ENCODE measurements at regions not wholly inside any gene's neighbourhood (a gene's known extent, or its start where the extent isn't known, plus 50 kb on each side); places are given as distances from the start of the nearest gene placed in this dataset.

- TF ChIP-seq EZH2 (IDR thresholded peaks at IDR 0.05; ENCODE audit: insufficient read depth, poor library complexity, severe bottlenecking) (no peak), EZH2phosphoT487 (IDR thresholded peaks at IDR 0.05; ENCODE audit: insufficient read depth, low read depth) (no peak)
Measured at GRCh38 chr13:106332621-106333020, 202.8 kb downstream of the EFNB2 start.
